B cell (primary cell): ENCODE measurements at regions not wholly inside any gene's neighbourhood (a gene's known extent, or its start where the extent isn't known, plus 50 kb on each side); places are given as distances from the start of the nearest gene placed in this dataset.

Experiments used
- ATAC-seq: fragments of 200-7000 bp; cut with Tn5 transposase; one replicate; pipeline ENCODE4 v1.10.0; 2021; ENCODE audit warnings: low read depth, mild to moderate bottlenecking, moderate number of reproducible peaks, moderate library complexity
- CTCF ChIA-PET: fragments of 350-600 bp; sonication (Branson Sonifier 250); formaldehyde crosslinking; loops from one replicate; lab custom pipeline; 2021; ENCODE audit warnings: antibody characterized with exemption, inconsistent platforms; lab: Charles Lee
- POLR2A ChIA-PET: fragments of 350-600 bp; sonication (Branson Sonifier 250); formaldehyde crosslinking; loops from one replicate; lab custom pipeline; 2021; ENCODE audit warnings: antibody characterized with exemption; lab: Charles Lee
- DNase-seq: peaks from one replicate; pipeline ENCODE4 v3.0.0; 2013
- H2AFZ ChIP-seq: 2 replicates; pipeline ENCODE4 v1.6.1; 2012; ENCODE audit warnings: mild to moderate bottlenecking, low read depth, low read length; ENCODE audit not compliant: insufficient read depth, poor library complexity, severe bottlenecking
- H3K27ac ChIP-seq, 2 donors: 1 replicate in 1 of 2; 2 replicates in 1 of 2; pipeline ENCODE4 v1.5.1; 2012 to 2013; ENCODE audit warnings: low read length in 2 of 2, mild to moderate bottlenecking in 2 of 2, moderate library complexity in 1 of 2
- H3K27me3 ChIP-seq, 4 experiments: fragments of 200-600 bp in 1 of 4; sonication (generic) in 1 of 4; replicated peaks in 1 of 4; 1 replicate in 2 of 4; 2 replicates in 2 of 4; pipeline versions ENCODE4 v1.6.1 to v1.7.0; 2013 to 2016; ENCODE audit warnings: low read length in 3 of 4, mild to moderate bottlenecking in 2 of 4, mixed read lengths in 1 of 4, moderate library complexity in 1 of 4; ENCODE audit not compliant: insufficient read depth in 4 of 4, control insufficient read depth in 3 of 4; ENCODE audit errors: control extremely low read depth in 1 of 4
- H3K36me3 ChIP-seq, 2 experiments: replicated peaks in 1 of 2; 1 replicate in 1 of 2; 2 replicates in 1 of 2; pipeline versions ENCODE4 v1.6.1 to v1.7.1; 2013; ENCODE audit warnings: low read length in 1 of 2; ENCODE audit not compliant: insufficient read depth in 2 of 2, control insufficient read depth in 1 of 2; ENCODE audit errors: control extremely low read depth in 1 of 2, extremely low read depth in 1 of 2
- H3K4me1 ChIP-seq, 2 donors: fragments of 200-600 bp in 1 of 2; sonication (generic) in 1 of 2; 1 replicate in 1 of 2; 2 replicates in 1 of 2; pipeline versions ENCODE4 v1.5.1 to v1.6.1; 2013 to 2017; ENCODE audit warnings: low read length in 2 of 2; ENCODE audit not compliant: control insufficient read depth in 2 of 2, insufficient read depth in 2 of 2
- H3K4me2 ChIP-seq: replicated peaks from 2 replicates; pipeline ENCODE3; 2012; ENCODE audit warnings: mild to moderate bottlenecking, low read depth, low read length; ENCODE audit not compliant: poor library complexity, severe bottlenecking
- H3K4me3 ChIP-seq, 5 experiments: fragments of 200-600 bp in 1 of 5; sonication (generic) in 1 of 5; 1 replicate in 3 of 5; 2 replicates in 2 of 5; pipeline versions ENCODE4 v1.5.1 to v1.7.0; 2011 to 2016; ENCODE audit warnings: low read length in 4 of 5, mild to moderate bottlenecking in 4 of 5, low read depth in 2 of 5, control low read depth in 1 of 5, moderate library complexity in 1 of 5; ENCODE audit not compliant: insufficient read depth in 1 of 5; ENCODE audit errors: control extremely low read depth in 1 of 5, extremely low read depth in 1 of 5
- H3K79me2 ChIP-seq: fragments of 200-600 bp; sonication (generic); one replicate; pipeline ENCODE4 v1.6.0; 2016; ENCODE audit warnings: low read length; ENCODE audit not compliant: control insufficient read depth, insufficient read depth
- H3K9ac ChIP-seq: fragments of 200-600 bp; sonication (generic); 2 replicates; pipeline ENCODE4 v1.6.1; 2017; ENCODE audit warnings: mild to moderate bottlenecking, low read length, moderate library complexity
- H3K9me3 ChIP-seq, 3 donors: one replicate each; pipeline versions ENCODE4 v1.6.1 to v1.7.1; 2013; ENCODE audit warnings: low read length in 2 of 3; ENCODE audit not compliant: control insufficient read depth in 2 of 3, insufficient read depth in 1 of 3; ENCODE audit errors: control extremely low read depth in 1 of 3
- H4K20me1 ChIP-seq: 2 replicates; pipeline ENCODE4 v1.6.0; 2012; ENCODE audit warnings: mild to moderate bottlenecking, low read length; ENCODE audit not compliant: insufficient read depth, control insufficient read depth, poor library complexity, severe bottlenecking
- H3K27ac Mint-ChIP-seq: one replicate; pipeline ENCODE4 v1.8.0; 2021; ENCODE audit warnings: mixed read lengths
- H3K27me3 Mint-ChIP-seq: one replicate; pipeline ENCODE4 v1.8.0; 2021; ENCODE audit warnings: mixed read lengths
- H3K4me1 Mint-ChIP-seq: one replicate; pipeline ENCODE4 v1.8.0; 2021; ENCODE audit warnings: mixed read lengths
- H3K4me3 Mint-ChIP-seq: one replicate; pipeline ENCODE4 v1.8.0; 2021; ENCODE audit warnings: mixed read lengths
- H3K9me3 Mint-ChIP-seq: one replicate; pipeline ENCODE4 v1.8.0; 2022; ENCODE audit warnings: mixed read lengths; ENCODE audit not compliant: insufficient read depth
- EZH2 ChIP-seq: IDR thresholded peaks from 2 replicates; pipeline ENCODE4 v1.6.1; 2012; ENCODE audit warnings: borderline replicate concordance, low read depth, mild to moderate bottlenecking, moderate library complexity, low read length; ENCODE audit not compliant: insufficient read depth, poor library complexity, severe bottlenecking
- WGBS: methylation state at CpG from one replicate; pipeline ENCODE4 v1.1.5; 2013; ENCODE audit warnings: missing lambda C conversion rate; ENCODE audit not compliant: insufficient coverage; 5-methylcytosine and 5-hydroxymethylcytosine counted together
- intact Hi-C: fragments of 100-400 bp; cut with micrococcal nuclease; formaldehyde crosslinking; loops from one replicate; pipeline ENCODE4 v1.10.0; 2022
- TF ChIP-seq, protein P1 (sequence below): fragments of 200-600 bp; IDR thresholded peaks from one replicate; pipeline ENCODE4 v1.8.0; 2022; ENCODE audit warnings: antibody characterized with exemption, mild to moderate bottlenecking

- H3K27me3 ChIP-seq = no peaks in the 10 kb centered on the region
- H3K4me2 ChIP-seq = no peak overlapping the region
- H2AFZ ChIP-seq = no peak overlapping the region
- POLR2A ChIA-PET = no interaction called here
- peaks cover 0 to 3% (median 2%) of the 10 kb centered on the region in 3 donors for H3K9me3 ChIP-seq
- H3K9me3 Mint-ChIP-seq = peaks cover 2% of the 10 kb centered on the region
- no peaks in the 10 kb centered on the region for H3K36me3 ChIP-seq
- DNase-seq (no peak), ATAC-seq (no peak)
- H4K20me1 ChIP-seq = no peaks in the 10 kb centered on the region
- intact Hi-C loops = no loop called here
- CTCF ChIA-PET = no interaction called here
- no peaks in the 10 kb centered on the region for H3K79me2 ChIP-seq
- H3K4me1 Mint-ChIP-seq = no peaks in the 10 kb centered on the region
- H3K4me1 ChIP-seq = no peaks in the 10 kb centered on the region
- no peak overlapping the region for H3K9ac ChIP-seq
- H3K27me3 Mint-ChIP-seq = no peaks in the 10 kb centered on the region
- no peak overlapping the region for H3K4me3 Mint-ChIP-seq
- H3K27ac ChIP-seq = no peak overlapping the region
- TF ChIP-seq EZH2 = no peak
- H3K27ac Mint-ChIP-seq = no peak overlapping the region
- no peak overlapping the region for H3K4me3 ChIP-seq
Observed at GRCh38 chr2:150946831-150947230, 314.8 kb downstream of the RBM43 start.

GRCh38 chr2:150944315-150944714 lies 317.3 kb downstream of the RBM43 start:
- no peaks in the 10 kb centered on the region for H3K27me3 Mint-ChIP-seq
- Histone ChIP-seq H3K4me1 (no peaks in the 10 kb centered on the region), H3K4me3 (no peak overlapping the region), H2AFZ (no peak overlapping the region), H3K4me2 (no peak overlapping the region), H3K27ac (no peak overlapping the region), H3K9ac (no peak overlapping the region), H3K36me3 (no peaks in the 10 kb centered on the region), H3K27me3 (no peaks in the 10 kb centered on the region), H4K20me1 (no peaks in the 10 kb centered on the region), H3K9me3 (no peaks in the 10 kb centered on the region), H3K79me2 (no peaks in the 10 kb centered on the region)
- ATAC-seq (no peak), DNase-seq (no peak)
- TF ChIP-seq EZH2 = no peak
- TF ChIP-seq, protein P1, sequence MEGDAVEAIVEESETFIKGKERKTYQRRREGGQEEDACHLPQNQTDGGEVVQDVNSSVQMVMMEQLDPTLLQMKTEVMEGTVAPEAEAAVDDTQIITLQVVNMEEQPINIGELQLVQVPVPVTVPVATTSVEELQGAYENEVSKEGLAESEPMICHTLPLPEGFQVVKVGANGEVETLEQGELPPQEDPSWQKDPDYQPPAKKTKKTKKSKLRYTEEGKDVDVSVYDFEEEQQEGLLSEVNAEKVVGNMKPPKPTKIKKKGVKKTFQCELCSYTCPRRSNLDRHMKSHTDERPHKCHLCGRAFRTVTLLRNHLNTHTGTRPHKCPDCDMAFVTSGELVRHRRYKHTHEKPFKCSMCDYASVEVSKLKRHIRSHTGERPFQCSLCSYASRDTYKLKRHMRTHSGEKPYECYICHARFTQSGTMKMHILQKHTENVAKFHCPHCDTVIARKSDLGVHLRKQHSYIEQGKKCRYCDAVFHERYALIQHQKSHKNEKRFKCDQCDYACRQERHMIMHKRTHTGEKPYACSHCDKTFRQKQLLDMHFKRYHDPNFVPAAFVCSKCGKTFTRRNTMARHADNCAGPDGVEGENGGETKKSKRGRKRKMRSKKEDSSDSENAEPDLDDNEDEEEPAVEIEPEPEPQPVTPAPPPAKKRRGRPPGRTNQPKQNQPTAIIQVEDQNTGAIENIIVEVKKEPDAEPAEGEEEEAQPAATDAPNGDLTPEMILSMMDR = no peak
- WGBS = 80% methylated on average over 1 of the region's 1 CpG
- no peaks in the 10 kb centered on the region for H3K4me1 Mint-ChIP-seq
- intact Hi-C loops = no loop called here
- CTCF ChIA-PET = no interaction called here
- H3K27ac Mint-ChIP-seq = no peak overlapping the region
- no peak overlapping the region for H3K4me3 Mint-ChIP-seq
- POLR2A ChIA-PET = no interaction called here
- no peaks in the 10 kb centered on the region for H3K9me3 Mint-ChIP-seq
